GM12878 (cell line): ENCODE measurements at regions not wholly inside any gene's neighbourhood (a gene's known extent, or its start where the extent isn't known, plus 50 kb on each side); places are given as distances from the start of the nearest gene placed in this dataset.

Source experiments
- ATAC-seq: fragments of 200-7000 bp; cut with Tn5 transposase; 3 replicates; pipeline ENCODE4 v1.9.1; 2020; ENCODE audit warnings: mild to moderate bottlenecking, moderate library complexity
- BruUV-seq: library from RNA; stranded (reverse); fragments of 400-500 nt; replicated peaks from 2 replicates; lab custom pipeline; 2021; lab: Mats Ljungman, UMichigan
- CTCF ChIA-PET: fragments of 300-600 bp; sonication (Branson Sonifier 250); formaldehyde crosslinking; extraction: SDS; loops from one replicate; lab custom pipeline; 2021; ENCODE audit warnings: inconsistent platforms; lab: Yijun Ruan, JAX
- POLR2A ChIA-PET: fragments of 350-600 bp; formaldehyde crosslinking; extraction: SDS; loops from one replicate; lab custom pipeline; 2021; ENCODE audit warnings: inconsistent platforms; lab: Charles Lee
- RAD21 ChIA-PET: fragments of 300-600 bp; sonication (Branson Sonifier 250); formaldehyde crosslinking; loops from one replicate; lab custom pipeline; 2023; ENCODE audit warnings: antibody characterized with exemption; ENCODE audit not compliant: unreplicated experiment; lab: Charles Lee
- SMC1A ChIA-PET: fragments of 300-600 bp; sonication (Branson Sonifier 250); formaldehyde crosslinking; loops from one replicate; lab custom pipeline; 2023; ENCODE audit not compliant: unreplicated experiment, uncharacterized antibody; lab: Charles Lee
- DNase-seq: peaks from one replicate; pipeline ENCODE4 v3.0.0-alpha.2; 2011; ENCODE audit warnings: low read depth, low spot score
- FAIRE-seq: peaks from 3 replicates; lab custom pipeline; 2011; peaks lifted over from hg19 to GRCh38; lab: Jason Lieb, UNC
- H2AFZ ChIP-seq: 2 replicates; pipeline ENCODE4 v1.6.0; 2011; ENCODE audit warnings: low read depth, low read length, control low read depth; ENCODE audit not compliant: control insufficient read depth
- H3K27ac ChIP-seq: 2 replicates; pipeline ENCODE4 v1.5.1; 2011; ENCODE audit warnings: control low read depth; ENCODE audit not compliant: control insufficient read depth, insufficient read depth
- H3K27me3 ChIP-seq, 2 experiments: replicated peaks in 1 of 2; 2 replicates each; pipeline versions ENCODE4 v1.6.0 to v1.6.1; 2011; ENCODE audit warnings: low read length in 1 of 2; ENCODE audit not compliant: control insufficient read depth in 2 of 2, insufficient read depth in 2 of 2
- H3K36me3 ChIP-seq, 2 experiments: 2 replicates each; pipeline ENCODE4 v1.5.1; 2011; ENCODE audit warnings: low read length in 1 of 2; ENCODE audit not compliant: control insufficient read depth in 2 of 2, insufficient read depth in 2 of 2
- H3K4me1 ChIP-seq: 2 replicates; pipeline ENCODE4 v1.6.1; 2011; ENCODE audit warnings: mild to moderate bottlenecking, low read length, moderate library complexity, mixed read lengths; ENCODE audit not compliant: control insufficient read depth, insufficient read depth
- H3K4me2 ChIP-seq: 2 replicates; pipeline ENCODE4 v1.6.0; 2011; ENCODE audit warnings: control low read depth; ENCODE audit not compliant: control insufficient read depth, insufficient read depth
- H3K4me3 ChIP-seq: fragments of 200-600 bp; sonication (generic); 2 replicates; pipeline ENCODE4 v1.5.1; 2016
- H3K79me2 ChIP-seq: 2 replicates; pipeline ENCODE4 v1.6.0; 2011; ENCODE audit warnings: low read length; ENCODE audit not compliant: control insufficient read depth, insufficient read depth
- H3K9ac ChIP-seq: 2 replicates; pipeline ENCODE4 v1.8.0; 2011; ENCODE audit warnings: low read length, control low read depth, mixed read lengths; ENCODE audit not compliant: control insufficient read depth, insufficient read depth
- H3K9me3 ChIP-seq: replicated peaks from 3 replicates; pipeline ENCODE4 v1.5.1; 2011; ENCODE audit warnings: mild to moderate bottlenecking, low read length; ENCODE audit not compliant: control insufficient read depth, insufficient read depth
- H4K20me1 ChIP-seq: 2 replicates; pipeline ENCODE4 v1.6.0; 2011; ENCODE audit not compliant: control insufficient read depth, insufficient read depth
- CHD2 ChIP-seq: IDR thresholded peaks from 2 replicates; pipeline ENCODE4 v1.6.1; 2011; ENCODE audit warnings: low read depth, low read length, improper control_type of control experiment, borderline replicate concordance
- IRF5 ChIP-seq: fragments of 450-650 bp; IDR thresholded peaks from 2 replicates; pipeline ENCODE4 v1.6.1; 2017; ENCODE audit warnings: borderline replicate concordance
- MEF2B ChIP-seq: fragments of 450-650 bp; IDR thresholded peaks from 2 replicates; pipeline ENCODE4 v1.6.1; 2018; ENCODE audit warnings: mild to moderate bottlenecking, moderate library complexity; ENCODE audit not compliant: partially characterized antibody, poor library complexity, severe bottlenecking
- ZNF274 ChIP-seq: IDR thresholded peaks from one replicate; pipeline ENCODE4 v1.8.0; 2011; ENCODE audit not compliant: insufficient read length, insufficient read depth
- WGBS: methylation state at CpG from one replicate; pipeline ENCODE4 v1.1.6; 2016; ENCODE audit warnings: low lambda C conversion rate; ENCODE audit not compliant: insufficient replicate concordance, insufficient coverage; ENCODE audit errors: missing lambda C conversion rate; 5-methylcytosine and 5-hydroxymethylcytosine counted together
- in situ Hi-C: fragments of 300-500 bp; cut with MboI; formaldehyde crosslinking; loops from 9 replicates; pipeline ENCODE4 v1.14.3; 2018; ENCODE audit warnings: mixed read lengths
- intact Hi-C: fragments of 100-400 bp; cut with micrococcal nuclease; formaldehyde crosslinking; loops from one replicate; pipeline ENCODE4 v1.14.2; 2022; ENCODE audit not compliant: unreplicated experiment
- TF ChIP-seq, protein P1 (sequence below): fragments of 450-650 bp; IDR thresholded peaks from 2 replicates; pipeline ENCODE4 v1.6.1; 2018; ENCODE audit warnings: mild to moderate bottlenecking, low read depth, moderate library complexity; ENCODE audit not compliant: partially characterized antibody

GRCh38 chr14:98608071-98609060 lies 663.6 kb downstream of the BCL11B start:
- in situ Hi-C loops: no loop called here
- CTCF ChIA-PET: no interaction called here
- Histone ChIP-seq H3K9ac (no peak overlapping the region), H3K27ac (no peak overlapping the region), H3K4me1 (no peaks in the 10 kb centered on the region), H2AFZ (no peak overlapping the region), H3K36me3 (no peaks in the 10 kb centered on the region), H4K20me1 (no peaks in the 10 kb centered on the region), H3K9me3 (no peaks in the 10 kb centered on the region; the same call in 2 of the 3 replicates), H3K27me3 (no peaks in the 10 kb centered on the region)
- ATAC-seq (no peak), DNase-seq (no peak), FAIRE-seq (no peak)
- RAD21 ChIA-PET: no interaction called here
- POLR2A ChIA-PET: no interaction called here
- SMC1A ChIA-PET: no interaction called here
- TF ChIP-seq, protein P1, sequence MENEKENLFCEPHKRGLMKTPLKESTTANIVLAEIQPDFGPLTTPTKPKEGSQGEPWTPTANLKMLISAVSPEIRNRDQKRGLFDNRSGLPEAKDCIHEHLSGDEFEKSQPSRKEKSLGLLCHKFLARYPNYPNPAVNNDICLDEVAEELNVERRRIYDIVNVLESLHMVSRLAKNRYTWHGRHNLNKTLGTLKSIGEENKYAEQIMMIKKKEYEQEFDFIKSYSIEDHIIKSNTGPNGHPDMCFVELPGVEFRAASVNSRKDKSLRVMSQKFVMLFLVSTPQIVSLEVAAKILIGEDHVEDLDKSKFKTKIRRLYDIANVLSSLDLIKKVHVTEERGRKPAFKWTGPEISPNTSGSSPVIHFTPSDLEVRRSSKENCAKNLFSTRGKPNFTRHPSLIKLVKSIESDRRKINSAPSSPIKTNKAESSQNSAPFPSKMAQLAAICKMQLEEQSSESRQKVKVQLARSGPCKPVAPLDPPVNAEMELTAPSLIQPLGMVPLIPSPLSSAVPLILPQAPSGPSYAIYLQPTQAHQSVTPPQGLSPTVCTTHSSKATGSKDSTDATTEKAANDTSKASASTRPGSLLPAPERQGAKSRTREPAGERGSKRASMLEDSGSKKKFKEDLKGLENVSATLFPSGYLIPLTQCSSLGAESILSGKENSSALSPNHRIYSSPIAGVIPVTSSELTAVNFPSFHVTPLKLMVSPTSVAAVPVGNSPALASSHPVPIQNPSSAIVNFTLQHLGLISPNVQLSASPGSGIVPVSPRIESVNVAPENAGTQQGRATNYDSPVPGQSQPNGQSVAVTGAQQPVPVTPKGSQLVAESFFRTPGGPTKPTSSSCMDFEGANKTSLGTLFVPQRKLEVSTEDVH: no peak
- TF ChIP-seq CHD2 (no peak), ZNF274 (no peak), IRF5 (no peak), MEF2B (no peak)
- TF ChIP-seq, all 136 proteins: peak for 0
- Histone ChIP-seq H3K4me2 (no peak overlapping the region), H3K4me3 (no peak overlapping the region), H3K79me2 (no peaks in the 10 kb centered on the region)
- 21% methylated on average over 11 of the region's 11 CpGs for WGBS
- intact Hi-C loops: no loop called here
- no TSS peak for BruUV-seq
